Activated CD8-positive, alpha-beta T cell treated with anti-CD3 and anti-CD28 coated beads for 36 hours (primary cell): ENCODE measurements at regions not wholly inside any gene's neighbourhood (a gene's known extent, or its start where the extent isn't known, plus 50 kb on each side); places are given as distances from the start of the nearest gene placed in this dataset.

ENCODE experiments used
- ATAC-seq: fragments of 200-7000 bp; cut with Tn5 transposase; one replicate; pipeline ENCODE4 v1.10.0; 2021; ENCODE audit warnings: mild to moderate bottlenecking, moderate library complexity
- CTCF ChIA-PET: fragments of 350-600 bp; sonication (Branson Sonifier 250); formaldehyde crosslinking; loops from one replicate; lab custom pipeline; 2021; ENCODE audit warnings: antibody characterized with exemption; lab: Charles Lee
- POLR2A ChIA-PET: fragments of 350-600 bp; sonication (Branson Sonifier 250); formaldehyde crosslinking; loops from one replicate; lab custom pipeline; 2021; ENCODE audit warnings: antibody characterized with exemption; lab: Charles Lee
- DNase-seq: peaks from one replicate; pipeline ENCODE4 v3.0.0-alpha.2; 2020
- H3K27ac Mint-ChIP-seq: one replicate; pipeline ENCODE4 v1.8.0; 2021; ENCODE audit warnings: mild to moderate bottlenecking, mixed read lengths
- H3K27me3 Mint-ChIP-seq: one replicate; pipeline ENCODE4 v1.8.0; 2021; ENCODE audit warnings: mixed read lengths
- H3K36me3 Mint-ChIP-seq: one replicate; pipeline ENCODE4 v1.8.0; 2021; ENCODE audit warnings: low read depth, mixed read lengths
- H3K4me1 Mint-ChIP-seq: one replicate; pipeline ENCODE4 v1.8.0; 2021; ENCODE audit warnings: low read depth, mixed read lengths
- H3K4me3 Mint-ChIP-seq: one replicate; pipeline ENCODE4 v1.8.0; 2021; ENCODE audit warnings: mild to moderate bottlenecking, moderate library complexity, mixed read lengths
- H3K9me3 Mint-ChIP-seq: one replicate; pipeline ENCODE4 v1.8.0; 2021; ENCODE audit warnings: mixed read lengths
- CTCF ChIP-seq: fragments of 200-600 bp; IDR thresholded peaks from one replicate; pipeline ENCODE4 v1.8.0; 2022; ENCODE audit warnings: antibody characterized with exemption, mild to moderate bottlenecking
- intact Hi-C: fragments of 100-400 bp; cut with micrococcal nuclease; formaldehyde crosslinking; loops from one replicate; pipeline ENCODE4 v1.10.0; 2022

GRCh38 chr4:173745765-173746164 lies 215.7 kb upstream of the HAND2 start:
- no peaks in the 10 kb centered on the region for H3K9me3 Mint-ChIP-seq
- H3K4me1 Mint-ChIP-seq: no peaks in the 10 kb centered on the region
- TF ChIP-seq CTCF: no peak
- ChIA-PET POLR2A (no interaction called here), CTCF (no interaction called here)
- no peaks in the 10 kb centered on the region for H3K27me3 Mint-ChIP-seq
- no peak for DNase-seq
- no peak overlapping the region for H3K4me3 Mint-ChIP-seq
- intact Hi-C loops: no loop called here
- no peak for ATAC-seq
- H3K27ac Mint-ChIP-seq: no peak overlapping the region
- H3K36me3 Mint-ChIP-seq: no peaks in the 10 kb centered on the region

- POLR2A ChIA-PET: no interaction called here
- H3K36me3 Mint-ChIP-seq: no peaks in the 10 kb centered on the region
- no peak for TF ChIP-seq CTCF
Measured at GRCh38 chr4:173736840-173737239, 206.8 kb upstream of the HAND2 start.

GRCh38 chr4:173735585-173735984 lies 205.6 kb upstream of the HAND2 start:
- TF ChIP-seq CTCF: no peak
- intact Hi-C loops: no loop called here
- ChIA-PET CTCF (no interaction called here), POLR2A (no interaction called here)
- Mint-ChIP-seq H3K9me3 (no peaks in the 10 kb centered on the region), H3K4me3 (no peak overlapping the region), H3K27ac (no peak overlapping the region), H3K4me1 (no peaks in the 10 kb centered on the region), H3K36me3 (no peaks in the 10 kb centered on the region), H3K27me3 (no peaks in the 10 kb centered on the region)
- ATAC-seq (no peak), DNase-seq (no peak)

More at GRCh38 chr4:173736840-173737239, 206.8 kb upstream of the HAND2 start:
- no peaks in the 10 kb centered on the region for H3K4me1 Mint-ChIP-seq
- H3K9me3 Mint-ChIP-seq: no peaks in the 10 kb centered on the region
- ATAC-seq (no peak), DNase-seq (no peak)
- no peak overlapping the region for H3K4me3 Mint-ChIP-seq
- intact Hi-C loops: no loop called here
- no peak overlapping the region for H3K27ac Mint-ChIP-seq
- H3K27me3 Mint-ChIP-seq: no peaks in the 10 kb centered on the region
- CTCF ChIA-PET: no interaction called here

- H3K27me3 Mint-ChIP-seq: no peaks in the 10 kb centered on the region
- H3K4me1 Mint-ChIP-seq: no peaks in the 10 kb centered on the region
- no peak overlapping the region for H3K4me3 Mint-ChIP-seq
- no peak for TF ChIP-seq CTCF
- H3K36me3 Mint-ChIP-seq: no peaks in the 10 kb centered on the region
- intact Hi-C loops: no loop called here
- H3K27ac Mint-ChIP-seq: no peak overlapping the region
- CTCF ChIA-PET: no interaction called here
- no peaks in the 10 kb centered on the region for H3K9me3 Mint-ChIP-seq
- no peak for ATAC-seq
- no peak for DNase-seq
- POLR2A ChIA-PET: no interaction called here
Measured at GRCh38 chr4:173735049-173735448, 205.0 kb upstream of the HAND2 start.

GRCh38 chr4:173731257-173731656 lies 201.2 kb upstream of the HAND2 start:
- ChIA-PET POLR2A (no interaction called here), CTCF (no interaction called here)
- Mint-ChIP-seq H3K27me3 (no peaks in the 10 kb centered on the region), H3K4me3 (no peak overlapping the region), H3K27ac (no peak overlapping the region), H3K36me3 (no peaks in the 10 kb centered on the region), H3K9me3 (peaks cover 1% of the 10 kb centered on the region), H3K4me1 (no peaks in the 10 kb centered on the region)
- ATAC-seq (no peak), DNase-seq (no peak)
- no peak for TF ChIP-seq CTCF
- intact Hi-C loops: no loop called here
